ENCODE measurements at regions not wholly inside any gene's neighbourhood (a gene's known extent, or its start where the extent isn't known, plus 50 kb on each side); places are given as distances from the start of the nearest gene placed in this dataset.

GRCh38 chr13:97538203-97538602 lies 104.2 kb downstream of the RAP2A start:
- Histone ChIP-seq H3K9me3 (ENCODE audit: insufficient read depth in 2 of 2, low read depth in 1 of 2, low read length in 1 of 2) (no peaks in the 10 kb centered on the region), H3K27ac (ENCODE audit: low read depth, low read length) (no peak overlapping the region), H3K23ac (ENCODE audit: insufficient read length) (no peak overlapping the region), H3K4me3 (ENCODE audit: extremely low read depth in 1 of 4, insufficient read depth in 2 of 4, low read depth in 3 of 4, low read length in 4 of 4) (no peak overlapping the region), H3K9ac (replicated peaks in 1 of 4; ENCODE audit: extremely low read depth in 1 of 4, low read depth in 3 of 4, low read length in 3 of 4) (no peak overlapping the region), H3K18ac (ENCODE audit: extremely low read depth, low read length) (no peak overlapping the region), H4K91ac (replicated peaks; ENCODE audit: insufficient read length, low read length) (no peak overlapping the region), H2BK12ac (ENCODE audit: low read depth, low read length) (no peak overlapping the region), H2AFZ (ENCODE audit: low read length) (no peak overlapping the region), H3K14ac (ENCODE audit: insufficient read length) (no peak overlapping the region), H2AK5ac (ENCODE audit: low read depth, low read length) (no peak overlapping the region), H3K4me1 (replicated peaks in 1 of 4; ENCODE audit: control insufficient read depth in 3 of 4, insufficient read depth in 4 of 4, low read length in 3 of 4) (no peaks in the 10 kb centered on the region), H4K5ac (ENCODE audit: insufficient read length, low read depth, low read length) (no peak overlapping the region), H3K36me3 (ENCODE audit: control insufficient read depth in 2 of 4, insufficient read depth in 4 of 4, low read length in 3 of 4) (no peaks in the 10 kb centered on the region), H3K79me1 (ENCODE audit: low read depth, low read length) (no peaks in the 10 kb centered on the region), H3K27me3 (replicated peaks in 1 of 4; ENCODE audit: control insufficient read depth in 3 of 4, extremely low read depth in 1 of 4, insufficient read depth in 3 of 4, low read length in 3 of 4) (no peaks in the 10 kb centered on the region), H3K4ac (replicated peaks; ENCODE audit: insufficient read length, low read depth, low read length) (no peak overlapping the region), H2BK20ac (ENCODE audit: low read length) (no peak overlapping the region), H4K8ac (ENCODE audit: extremely low read depth, insufficient read depth, low read length) (no peak overlapping the region), H3K56ac (replicated peaks; ENCODE audit: insufficient read length, low read depth, low read length) (no peak overlapping the region), H3K79me2 (ENCODE audit: control insufficient read depth in 1 of 2, insufficient read depth in 2 of 2, low read length in 2 of 2) (no peaks in the 10 kb centered on the region), H2BK120ac (replicated peaks; ENCODE audit: low read depth, low read length) (no peak overlapping the region), H4K20me1 (replicated peaks in 1 of 2; ENCODE audit: control insufficient read depth in 1 of 2, insufficient read depth in 2 of 2, low read length in 2 of 2) (no peaks in the 10 kb centered on the region), H2BK5ac (ENCODE audit: low read depth, low read length) (no peak overlapping the region), H3K23me2 (ENCODE audit: low read depth, low read length) (no peaks in the 10 kb centered on the region), H2BK15ac (ENCODE audit: low read length) (no peak overlapping the region), H3K4me2 (ENCODE audit: insufficient read depth in 1 of 2, low read depth in 2 of 2, low read length in 2 of 2) (no peak overlapping the region)
- DNase-seq (ENCODE audit: low read depth in 1 of 2, low spot score in 2 of 2): no peak
- WGBS, 2 experiments (ENCODE audit: extremely low coverage in 1 of 2, insufficient coverage in 1 of 2, insufficient read length in 1 of 2, insufficient replicate concordance in 2 of 2, low coverage in 1 of 2, low lambda C conversion rate in 2 of 2, missing lambda C conversion rate in 1 of 2): 91% methylated on average over 2 of the region's 2 CpGs; no CpG with 5 or more reads in 1 of the 2 experiments
- FAIRE-seq: no peak
- TF ChIP-seq SP4 (IDR thresholded peaks at IDR 0.05; ENCODE audit: low read length): no peak
- no peak for TF ChIP-seq TAF1 (IDR thresholded peaks at IDR 0.05; ENCODE audit: low read depth, low read length)
- TF ChIP-seq BRCA1 (IDR thresholded peaks at IDR 0.05; ENCODE audit: low read depth, low read length): no peak
- ChIA-PET POLR2A (ENCODE audit: partially characterized antibody) (no interaction called here), CTCF (ENCODE audit: partially characterized antibody) (no interaction called here)
